SK-N-SH (cell line): ENCODE measurements at regions not wholly inside any gene's neighbourhood (a gene's known extent, or its start where the extent isn't known, plus 50 kb on each side); places are given as distances from the start of the nearest gene placed in this dataset.

Experiments used
- CTCF ChIA-PET: fragments of 300-600, 350-600 bp; formaldehyde crosslinking; extraction: SDS; loops from one replicate; lab custom pipeline; 2021; lab: Yijun Ruan, JAX
- POLR2A ChIA-PET: fragments of 350-600 bp; sonication (Branson Sonifier 250); formaldehyde crosslinking; extraction: SDS; loops from one replicate; lab custom pipeline; 2020; ENCODE audit warnings: antibody characterized with exemption, inconsistent platforms; lab: Yijun Ruan, JAX
- DNase-seq: peaks from one replicate; pipeline ENCODE4 v3.0.0; 2012
- H2AFZ ChIP-seq: fragments of 200-600 bp; sonication (generic); 2 replicates; pipeline ENCODE4 v1.8.1; 2016; ENCODE audit warnings: antibody characterized with exemption, mild to moderate bottlenecking, low read depth
- H3F3A ChIP-seq: fragments of 200-600 bp; sonication (generic); replicated peaks from 2 replicates; pipeline ENCODE3; 2016; ENCODE audit warnings: antibody characterized with exemption, mild to moderate bottlenecking; ENCODE audit not compliant: insufficient read depth
- H3K27ac ChIP-seq, 2 experiments: fragments of 200-500 bp in 1 of 2; fragments of 200-600 bp in 1 of 2; sonication (Bioruptor generic) in 1 of 2; sonication (generic), shearing (Covaris generic) in 1 of 2; 2 replicates each; pipeline versions ENCODE4 v1.5.1 to v1.6.1; 2014 to 2016; ENCODE audit warnings: low read depth in 2 of 2, inconsistent platforms in 1 of 2, low read length in 1 of 2, mild to moderate bottlenecking in 1 of 2, mixed read lengths in 1 of 2
- H3K27me3 ChIP-seq: fragments of 200-600 bp; sonication (generic), shearing (Covaris generic); 2 replicates; pipeline ENCODE4 v1.6.1; 2016; ENCODE audit warnings: mixed run types; ENCODE audit not compliant: insufficient read depth
- H3K36me3 ChIP-seq, 2 experiments: fragments of 200-500 bp in 1 of 2; fragments of 200-600 bp in 1 of 2; sonication (Bioruptor generic) in 1 of 2; sonication (generic) in 1 of 2; replicated peaks in 1 of 2; 2 replicates each; pipeline versions ENCODE3 to v1.5.1; 2014 to 2016; ENCODE audit warnings: low read length in 1 of 2, mild to moderate bottlenecking in 1 of 2; ENCODE audit not compliant: insufficient read depth in 2 of 2, control insufficient read depth in 1 of 2
- H3K4me1 ChIP-seq, 2 experiments: fragments of 200-500 bp in 1 of 2; fragments of 200-600 bp in 1 of 2; sonication (Bioruptor generic) in 1 of 2; sonication (generic), shearing (Covaris generic) in 1 of 2; 2 replicates each; pipeline versions ENCODE4 v1.5.1 to v1.6.1; 2014 to 2016; ENCODE audit warnings: low read depth in 1 of 2, low read length in 1 of 2, mixed run types in 1 of 2; ENCODE audit not compliant: insufficient read depth in 2 of 2, control insufficient read depth in 1 of 2
- H3K4me2 ChIP-seq: fragments of 200-600 bp; sonication (generic), shearing (Covaris generic); 2 replicates; pipeline ENCODE4 v1.6.1; 2017; ENCODE audit warnings: mixed run types
- H3K4me3 ChIP-seq, 2 experiments: fragments of 200-500 bp in 1 of 2; fragments of 200-600 bp in 1 of 2; sonication (Bioruptor generic) in 1 of 2; sonication (generic), shearing (Covaris generic) in 1 of 2; 2 replicates each; pipeline versions ENCODE4 v1.5.1 to v1.8.1; 2014 to 2016; ENCODE audit warnings: low read depth in 2 of 2, inconsistent platforms in 1 of 2, low read length in 1 of 2, mild to moderate bottlenecking in 1 of 2, mixed read lengths in 1 of 2, moderate library complexity in 1 of 2
- H3K79me2 ChIP-seq: fragments of 200-600 bp; sonication (generic); 2 replicates; pipeline ENCODE4 v1.8.1; 2017; ENCODE audit warnings: mild to moderate bottlenecking; ENCODE audit not compliant: insufficient read depth
- H3K9ac ChIP-seq: fragments of 200-600 bp; sonication (generic); 2 replicates; pipeline ENCODE4 v1.6.1; 2017; ENCODE audit warnings: mixed run types
- H3K9me2 ChIP-seq: fragments of 200-600 bp; sonication (generic); 2 replicates; pipeline ENCODE4 v1.6.1; 2017; ENCODE audit warnings: mixed run types
- H3K9me3 ChIP-seq: fragments of 200-600 bp; sonication (generic); 2 replicates; pipeline ENCODE4 v1.6.1; 2017; ENCODE audit warnings: mixed run types, mild to moderate bottlenecking, moderate library complexity
- H4K20me1 ChIP-seq: fragments of 200-600 bp; sonication (generic); 2 replicates; pipeline ENCODE4 v1.6.1; 2017; ENCODE audit warnings: mild to moderate bottlenecking, mixed run types; ENCODE audit not compliant: insufficient read depth
- FOXJ3 ChIP-seq: sonication (generic); formaldehyde crosslinking; IDR thresholded peaks from 2 replicates; pipeline ENCODE4 v1.5.1; 2020; ENCODE audit warnings: mild to moderate bottlenecking, missing genetic modification reagents
- FOXM1 ChIP-seq: IDR thresholded peaks from 2 replicates; pipeline ENCODE4 v1.4.0; 2012; ENCODE audit warnings: low read depth, mild to moderate bottlenecking
- MXI1 ChIP-seq: IDR thresholded peaks from 2 replicates; pipeline ENCODE4 v1.6.1; 2012; ENCODE audit warnings: mild to moderate bottlenecking, low read depth, low read length, improper control_type of control experiment
- NFIC ChIP-seq: IDR thresholded peaks from 2 replicates; pipeline ENCODE4 v1.4.0; 2012; ENCODE audit warnings: borderline replicate concordance
- NRF1 ChIP-seq: IDR thresholded peaks from 2 replicates; pipeline ENCODE4 v1.6.1; 2012; ENCODE audit warnings: low read depth, mild to moderate bottlenecking, low read length
- POLR2AphosphoS5 ChIP-seq: IDR thresholded peaks from 2 replicates; pipeline ENCODE4 v1.6.1; 2012; ENCODE audit warnings: low read depth, low read length
- REST ChIP-seq: IDR thresholded peaks from 2 replicates; pipeline ENCODE4 v1.6.1; 2012; ENCODE audit warnings: mild to moderate bottlenecking, low read depth, low read length, moderate library complexity
- RFX5 ChIP-seq: IDR thresholded peaks from 2 replicates; pipeline ENCODE4 v1.6.1; 2012; ENCODE audit warnings: mild to moderate bottlenecking, improper control_type of control experiment, low read length
- RXRA ChIP-seq: IDR thresholded peaks from 2 replicates; pipeline ENCODE4 v1.4.0; 2012; ENCODE audit warnings: low read depth, mild to moderate bottlenecking, borderline replicate concordance
- SIN3A ChIP-seq: IDR thresholded peaks from 2 replicates; pipeline ENCODE4 v1.6.1; 2012; ENCODE audit warnings: low read depth, mild to moderate bottlenecking, low read length, moderate library complexity, borderline replicate concordance
- SMC3 ChIP-seq: IDR thresholded peaks from 2 replicates; pipeline ENCODE4 v1.6.1; 2012; ENCODE audit warnings: low read depth, low read length, improper control_type of control experiment
- TAF1 ChIP-seq: IDR thresholded peaks from 2 replicates; pipeline ENCODE4 v1.6.1; 2012; ENCODE audit warnings: low read depth, mild to moderate bottlenecking, low read length, moderate library complexity, borderline replicate concordance
- ZBTB33 ChIP-seq: IDR thresholded peaks from 2 replicates; pipeline ENCODE4 v1.4.0; 2012; ENCODE audit warnings: low read depth, borderline replicate concordance
- TF ChIP-seq, protein P1 (sequence below): fragments of 200-600 bp; sonication (generic); IDR thresholded peaks from 2 replicates; pipeline ENCODE4 v1.6.1; 2017; ENCODE audit warnings: antibody characterized with exemption, mild to moderate bottlenecking, moderate library complexity
- TF ChIP-seq, protein P2 (sequence below): IDR thresholded peaks from 2 replicates; pipeline ENCODE4; 2012

GRCh38 chrX:148310426-148311165 lies 189.8 kb upstream of the AFF2 start (continued):
- TF ChIP-seq, protein P1, sequence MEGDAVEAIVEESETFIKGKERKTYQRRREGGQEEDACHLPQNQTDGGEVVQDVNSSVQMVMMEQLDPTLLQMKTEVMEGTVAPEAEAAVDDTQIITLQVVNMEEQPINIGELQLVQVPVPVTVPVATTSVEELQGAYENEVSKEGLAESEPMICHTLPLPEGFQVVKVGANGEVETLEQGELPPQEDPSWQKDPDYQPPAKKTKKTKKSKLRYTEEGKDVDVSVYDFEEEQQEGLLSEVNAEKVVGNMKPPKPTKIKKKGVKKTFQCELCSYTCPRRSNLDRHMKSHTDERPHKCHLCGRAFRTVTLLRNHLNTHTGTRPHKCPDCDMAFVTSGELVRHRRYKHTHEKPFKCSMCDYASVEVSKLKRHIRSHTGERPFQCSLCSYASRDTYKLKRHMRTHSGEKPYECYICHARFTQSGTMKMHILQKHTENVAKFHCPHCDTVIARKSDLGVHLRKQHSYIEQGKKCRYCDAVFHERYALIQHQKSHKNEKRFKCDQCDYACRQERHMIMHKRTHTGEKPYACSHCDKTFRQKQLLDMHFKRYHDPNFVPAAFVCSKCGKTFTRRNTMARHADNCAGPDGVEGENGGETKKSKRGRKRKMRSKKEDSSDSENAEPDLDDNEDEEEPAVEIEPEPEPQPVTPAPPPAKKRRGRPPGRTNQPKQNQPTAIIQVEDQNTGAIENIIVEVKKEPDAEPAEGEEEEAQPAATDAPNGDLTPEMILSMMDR = no peak
- TF ChIP-seq SIN3A (no peak), SMC3 (no peak), FOXM1 (no peak)

DNA sequence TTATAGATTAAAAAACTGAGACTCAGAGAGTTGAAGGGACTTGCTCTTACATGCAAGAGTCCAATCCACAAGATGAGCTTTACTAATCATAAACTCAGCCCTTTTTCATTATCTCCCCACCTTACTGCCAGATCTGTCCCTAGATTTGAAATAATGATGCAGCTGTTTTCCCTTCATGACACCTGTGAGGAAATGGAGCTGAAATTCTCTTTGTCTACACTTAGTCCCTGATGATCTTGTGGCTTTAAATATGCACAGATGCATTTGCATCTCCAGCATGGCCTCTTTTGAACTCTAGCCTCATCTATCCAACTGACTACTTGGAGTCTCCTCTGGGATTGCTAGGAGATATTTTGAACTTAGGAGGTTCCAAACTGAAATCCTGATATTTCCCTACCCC lies 188.9 kb upstream of the AFF2 start:
- Histone ChIP-seq H3K4me1 (no peaks in the 10 kb centered on the region), H2AFZ (no peak overlapping the region), H3K4me2 (no peak overlapping the region), H3F3A (no peaks in the 10 kb centered on the region), H3K9me2 (no peaks in the 10 kb centered on the region), H3K27me3 (no peaks in the 10 kb centered on the region), H3K36me3 (no peaks in the 10 kb centered on the region), H3K79me2 (no peaks in the 10 kb centered on the region), H4K20me1 (no peaks in the 10 kb centered on the region), H3K4me3 (no peak overlapping the region), H3K9ac (no peak overlapping the region), H3K27ac (no peak overlapping the region), H3K9me3 (no peaks in the 10 kb centered on the region)
- TF ChIP-seq, protein P1 = no peak
- TF ChIP-seq, protein P2, sequence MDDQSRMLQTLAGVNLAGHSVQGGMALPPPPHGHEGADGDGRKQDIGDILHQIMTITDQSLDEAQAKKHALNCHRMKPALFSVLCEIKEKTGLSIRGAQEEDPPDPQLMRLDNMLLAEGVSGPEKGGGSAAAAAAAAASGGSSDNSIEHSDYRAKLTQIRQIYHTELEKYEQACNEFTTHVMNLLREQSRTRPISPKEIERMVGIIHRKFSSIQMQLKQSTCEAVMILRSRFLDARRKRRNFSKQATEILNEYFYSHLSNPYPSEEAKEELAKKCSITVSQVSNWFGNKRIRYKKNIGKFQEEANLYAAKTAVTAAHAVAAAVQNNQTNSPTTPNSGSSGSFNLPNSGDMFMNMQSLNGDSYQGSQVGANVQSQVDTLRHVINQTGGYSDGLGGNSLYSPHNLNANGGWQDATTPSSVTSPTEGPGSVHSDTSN = no peak
- TF ChIP-seq RXRA = no peak
- TF ChIP-seq POLR2AphosphoS5 = no peak
- no peak for TF ChIP-seq REST
- no peak for TF ChIP-seq FOXJ3
- no peak for TF ChIP-seq TAF1
- no peak for TF ChIP-seq NFIC
- TF ChIP-seq NRF1 = no peak
- no peak for TF ChIP-seq MXI1
- TF ChIP-seq RFX5 = no peak
- no peak for TF ChIP-seq ZBTB33
- no peak for DNase-seq
- ChIA-PET CTCF (no interaction called here), POLR2A (no interaction called here)
